ENCODE measurements at regions not wholly inside any gene's neighbourhood (a gene's known extent, or its start where the extent isn't known, plus 50 kb on each side); places are given as distances from the start of the nearest gene placed in this dataset.
"Not testable (repeated sequence)": the region's sequence is repeated elsewhere in the genome, so short reads cannot be mapped to it uniquely, and the experiment has no call there.

- Histone ChIP-seq H3K27me3 (ENCODE audit: control insufficient read depth, insufficient read depth, low read length) (no peaks in the 10 kb centered on the region), H3K4me1 (ENCODE audit: control insufficient read depth, insufficient read depth, low read length) (no peaks in the 10 kb centered on the region), H3K36me3 (ENCODE audit: control insufficient read depth, insufficient read depth, low read length) (no peaks in the 10 kb centered on the region), H3K9me3 (replicated peaks; ENCODE audit: control insufficient read depth, low read depth, low read length) (no peaks in the 10 kb centered on the region), H3K27ac (ENCODE audit: low read length) (no peak overlapping the region), H3K4me3 (ENCODE audit: low read length) (no peak overlapping the region)
- WGBS (ENCODE audit: insufficient coverage), result no CpG with 5 or more reads among the region's 7 CpGs
- no peak for DNase-seq
These were observed 764.9 kb upstream of the SLITRK5 start for GRCh38 chr13:86906127-86906874.

DNA sequence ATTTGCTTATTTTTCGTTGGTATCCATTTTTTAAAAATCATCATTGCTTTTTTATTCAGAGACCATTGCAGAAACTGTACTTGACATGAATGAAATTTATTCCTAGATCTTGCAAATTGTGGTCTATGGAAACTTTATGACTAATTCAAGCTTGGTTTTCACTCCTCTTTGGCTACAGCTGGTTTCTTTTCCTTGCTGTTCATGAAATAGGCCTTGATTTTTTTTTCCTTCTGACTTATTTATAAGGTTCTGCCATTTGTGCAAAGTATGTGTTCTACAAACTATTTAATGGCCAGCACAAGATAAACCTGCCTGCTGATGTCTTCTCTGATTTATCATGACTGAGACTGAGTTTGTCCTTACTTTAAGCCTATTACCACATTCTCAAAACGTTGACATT lies 764.0 kb upstream of the SLITRK5 start:
- no peak overlapping the region for H3K27ac ChIP-seq (ENCODE audit: low read length)
- no peaks in the 10 kb centered on the region for H3K27me3 ChIP-seq (ENCODE audit: control insufficient read depth, insufficient read depth, low read length)
- H3K4me1 ChIP-seq (ENCODE audit: control insufficient read depth, insufficient read depth, low read length), result no peaks in the 10 kb centered on the region
- H3K36me3 ChIP-seq (ENCODE audit: control insufficient read depth, insufficient read depth, low read length), result no peaks in the 10 kb centered on the region
- no CpG with 5 or more reads among the region's 2 CpGs for WGBS (ENCODE audit: insufficient coverage)
- no peak for DNase-seq
- no peak overlapping the region for H3K4me3 ChIP-seq (ENCODE audit: low read length)
- H3K9me3 ChIP-seq (replicated peaks; ENCODE audit: control insufficient read depth, low read depth, low read length), result no peaks in the 10 kb centered on the region

GRCh38 chr13:86909318-86909717 lies 761.9 kb upstream of the SLITRK5 start:
- Histone ChIP-seq H3K4me3 (ENCODE audit: low read length) (no peak overlapping the region), H3K27me3 (ENCODE audit: control insufficient read depth, insufficient read depth, low read length) (no peaks in the 10 kb centered on the region), H3K9me3 (replicated peaks; ENCODE audit: control insufficient read depth, low read depth, low read length) (no peaks in the 10 kb centered on the region), H3K36me3 (ENCODE audit: control insufficient read depth, insufficient read depth, low read length) (no peaks in the 10 kb centered on the region), H3K4me1 (ENCODE audit: control insufficient read depth, insufficient read depth, low read length) (no peaks in the 10 kb centered on the region), H3K27ac (ENCODE audit: low read length) (no peak overlapping the region)
- 85% methylated on average over 6 of the region's 6 CpGs for WGBS (ENCODE audit: insufficient coverage)
- DNase-seq, result no peak

DNA sequence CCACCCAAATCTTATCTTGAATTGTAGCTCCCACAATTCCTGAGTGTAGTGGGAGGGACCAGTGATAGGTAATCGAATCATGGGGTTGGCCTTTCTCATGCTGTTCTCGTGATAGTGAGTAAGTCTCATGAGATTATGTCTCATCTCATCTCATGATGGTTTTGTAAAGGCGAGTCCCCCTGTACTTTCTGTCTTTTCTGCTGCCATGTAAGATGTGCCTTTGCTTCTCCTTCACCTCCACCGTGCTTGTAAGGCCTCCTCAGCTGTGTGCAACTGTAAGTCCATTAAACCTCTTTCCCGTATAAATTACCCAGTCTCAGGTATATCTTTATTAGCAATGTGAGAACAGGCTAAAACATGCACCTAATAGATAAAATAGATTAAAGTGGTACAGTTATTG lies 756.4 kb upstream of the SLITRK5 start:
- H3K27ac ChIP-seq (ENCODE audit: low read length), result no peak overlapping the region
- no peak for DNase-seq

GRCh38 chr13:86917438-86917837 lies 753.7 kb upstream of the SLITRK5 start:
- not testable (repeated sequence) for H3K36me3 ChIP-seq (ENCODE audit: control insufficient read depth, insufficient read depth, low read length); DNase-seq; H3K27ac ChIP-seq (ENCODE audit: low read length); H3K27me3 ChIP-seq (ENCODE audit: control insufficient read depth, insufficient read depth, low read length); H3K9me3 ChIP-seq (replicated peaks; ENCODE audit: control insufficient read depth, low read depth, low read length); H3K4me3 ChIP-seq (ENCODE audit: low read length); H3K4me1 ChIP-seq (ENCODE audit: control insufficient read depth, insufficient read depth, low read length)
- no CpG with 5 or more reads among the region's 10 CpGs for WGBS (ENCODE audit: insufficient coverage)

More for the DNA sequence above, 756.4 kb upstream of the SLITRK5 start:
- Histone ChIP-seq H3K36me3 (ENCODE audit: control insufficient read depth, insufficient read depth, low read length) (no peaks in the 10 kb centered on the region), H3K9me3 (replicated peaks; ENCODE audit: control insufficient read depth, low read depth, low read length) (no peaks in the 10 kb centered on the region), H3K4me3 (ENCODE audit: low read length) (no peak overlapping the region), H3K27me3 (ENCODE audit: control insufficient read depth, insufficient read depth, low read length) (no peaks in the 10 kb centered on the region), H3K4me1 (ENCODE audit: control insufficient read depth, insufficient read depth, low read length) (no peaks in the 10 kb centered on the region)
- 100% methylated on average over 2 of the region's 5 CpGs for WGBS (ENCODE audit: insufficient coverage)

- H3K4me1 ChIP-seq (ENCODE audit: control insufficient read depth, insufficient read depth, low read length), result no peaks in the 10 kb centered on the region
- no peaks in the 10 kb centered on the region for H3K27me3 ChIP-seq (ENCODE audit: control insufficient read depth, insufficient read depth, low read length)
- DNase-seq, result no peak
- no peak overlapping the region for H3K27ac ChIP-seq (ENCODE audit: low read length)
- H3K36me3 ChIP-seq (ENCODE audit: control insufficient read depth, insufficient read depth, low read length), result no peaks in the 10 kb centered on the region
- no peaks in the 10 kb centered on the region for H3K9me3 ChIP-seq (replicated peaks; ENCODE audit: control insufficient read depth, low read depth, low read length)
- H3K4me3 ChIP-seq (ENCODE audit: low read length), result no peak overlapping the region
- WGBS (ENCODE audit: insufficient coverage), result no CpG with 5 or more reads among the region's 2 CpGs
These were observed 752.5 kb upstream of the SLITRK5 start for GRCh38 chr13:86918682-86919081.

DNA sequence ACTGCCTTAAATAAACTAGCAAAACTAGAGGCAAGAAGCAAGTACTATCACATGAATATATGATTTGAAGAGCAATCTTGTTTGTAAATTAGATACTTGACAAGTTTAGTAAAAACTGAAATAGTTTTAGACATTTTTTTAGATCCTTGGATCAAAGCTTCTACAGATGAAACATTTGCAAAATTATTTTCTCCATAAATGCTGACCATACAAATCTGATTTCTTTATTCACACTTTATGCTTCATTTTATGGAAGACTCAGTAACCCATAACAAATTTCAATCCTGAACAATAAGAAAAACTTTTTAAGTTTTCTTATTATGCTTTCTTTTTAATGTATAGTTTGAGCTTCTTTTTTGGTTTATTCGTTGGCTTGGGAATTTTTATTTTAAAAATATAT lies 750.2 kb upstream of the SLITRK5 start:
- H3K4me3 ChIP-seq (ENCODE audit: low read length), result no peak overlapping the region
- H3K36me3 ChIP-seq (ENCODE audit: control insufficient read depth, insufficient read depth, low read length), result no peaks in the 10 kb centered on the region
- DNase-seq, result no peak
- no peak overlapping the region for H3K27ac ChIP-seq (ENCODE audit: low read length)
- no peaks in the 10 kb centered on the region for H3K9me3 ChIP-seq (replicated peaks; ENCODE audit: control insufficient read depth, low read depth, low read length)
- no CpG with 5 or more reads among the region's 1 CpG for WGBS (ENCODE audit: insufficient coverage)
- no peaks in the 10 kb centered on the region for H3K27me3 ChIP-seq (ENCODE audit: control insufficient read depth, insufficient read depth, low read length)
- H3K4me1 ChIP-seq (ENCODE audit: control insufficient read depth, insufficient read depth, low read length), result no peaks in the 10 kb centered on the region

DNA sequence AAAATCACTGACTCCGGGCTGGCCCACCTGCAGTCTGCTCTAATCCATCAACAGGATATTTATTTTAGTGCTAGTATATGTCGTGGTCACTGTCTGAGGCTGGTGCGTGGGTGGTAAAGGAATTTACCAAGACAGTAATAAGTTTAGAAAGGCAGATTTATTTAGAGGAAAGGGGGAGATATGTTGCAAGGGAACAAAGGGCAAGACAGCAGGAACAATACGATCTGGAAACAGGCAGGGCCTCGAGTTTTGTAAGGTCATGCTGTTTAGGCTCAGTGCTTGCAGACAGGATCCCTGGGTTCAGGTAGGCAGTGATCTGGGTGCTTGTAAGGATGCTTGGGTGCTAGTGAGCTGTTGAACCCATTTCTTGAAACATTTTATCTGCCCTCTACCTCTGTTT lies 748.2 kb upstream of the SLITRK5 start:
- no peaks in the 10 kb centered on the region for H3K36me3 ChIP-seq (ENCODE audit: control insufficient read depth, insufficient read depth, low read length)
- WGBS (ENCODE audit: insufficient coverage), result 47% methylated on average over 3 of the region's 5 CpGs
- H3K4me1 ChIP-seq (ENCODE audit: control insufficient read depth, insufficient read depth, low read length), result no peaks in the 10 kb centered on the region
- H3K4me3 ChIP-seq (ENCODE audit: low read length), result no peak overlapping the region
- H3K27ac ChIP-seq (ENCODE audit: low read length), result no peak overlapping the region
- H3K9me3 ChIP-seq (replicated peaks; ENCODE audit: control insufficient read depth, low read depth, low read length), result no peaks in the 10 kb centered on the region
- no peaks in the 10 kb centered on the region for H3K27me3 ChIP-seq (ENCODE audit: control insufficient read depth, insufficient read depth, low read length)
- no peak for DNase-seq

DNA sequence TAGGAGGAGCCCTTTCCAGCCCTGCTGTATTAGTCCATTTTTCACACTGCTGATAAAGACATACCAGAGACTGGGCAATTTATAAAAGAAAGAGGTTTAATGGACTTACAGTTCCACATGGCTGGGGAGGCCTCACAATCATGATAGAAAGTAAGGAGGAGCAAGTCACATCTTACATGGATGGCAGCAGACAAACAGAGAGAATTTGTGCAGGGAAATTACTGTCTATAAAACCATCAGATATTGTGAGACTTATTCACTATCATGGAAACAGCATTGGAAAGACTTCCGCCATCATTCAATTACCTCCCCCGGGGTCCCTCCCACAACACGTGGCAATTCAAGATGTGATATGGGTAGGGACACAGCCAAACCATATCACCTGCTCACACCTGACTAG lies 744.3 kb upstream of the SLITRK5 start:
- H3K4me1 ChIP-seq (ENCODE audit: control insufficient read depth, insufficient read depth, low read length); H3K9me3 ChIP-seq (replicated peaks; ENCODE audit: control insufficient read depth, low read depth, low read length); H3K4me3 ChIP-seq (ENCODE audit: low read length); H3K36me3 ChIP-seq (ENCODE audit: control insufficient read depth, insufficient read depth, low read length); H3K27ac ChIP-seq (ENCODE audit: low read length); H3K27me3 ChIP-seq (ENCODE audit: control insufficient read depth, insufficient read depth, low read length); DNase-seq: not testable (repeated sequence)
- no CpG with 5 or more reads among the region's 3 CpGs for WGBS (ENCODE audit: insufficient coverage)

GRCh38 chr13:86932776-86933334 lies 738.3 kb upstream of the SLITRK5 start:
- H3K9me3 ChIP-seq (replicated peaks; ENCODE audit: control insufficient read depth, low read depth, low read length), result no peaks in the 10 kb centered on the region
- WGBS (ENCODE audit: insufficient coverage), result 24% methylated on average over 3 of the region's 3 CpGs
- no peaks in the 10 kb centered on the region for H3K36me3 ChIP-seq (ENCODE audit: control insufficient read depth, insufficient read depth, low read length)
- H3K27me3 ChIP-seq (ENCODE audit: control insufficient read depth, insufficient read depth, low read length), result no peaks in the 10 kb centered on the region
- no peaks in the 10 kb centered on the region for H3K4me1 ChIP-seq (ENCODE audit: control insufficient read depth, insufficient read depth, low read length)
- no peak overlapping the region for H3K4me3 ChIP-seq (ENCODE audit: low read length)
- no peak overlapping the region for H3K27ac ChIP-seq (ENCODE audit: low read length)
- DNase-seq, result no peak

DNA sequence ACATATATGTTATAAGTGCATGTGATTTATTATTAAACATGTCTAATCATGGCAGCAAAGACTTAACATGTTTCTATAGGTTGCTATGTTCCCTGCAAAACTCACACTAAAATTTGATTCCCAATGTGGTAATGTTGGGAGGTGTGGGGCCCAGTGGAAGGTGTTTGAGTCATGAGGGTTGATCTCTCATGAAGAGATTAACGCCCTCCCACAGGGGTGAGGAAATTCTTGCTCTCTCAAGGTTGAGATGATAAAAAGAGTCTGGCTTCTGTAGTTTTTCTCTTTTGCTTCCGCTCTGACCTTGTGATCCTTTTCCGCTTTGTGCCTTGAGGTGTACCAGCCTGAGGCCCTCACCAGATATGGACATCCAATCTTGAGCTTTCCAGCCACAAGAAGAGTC lies 737.5 kb upstream of the SLITRK5 start:
- no peak for DNase-seq
- no peaks in the 10 kb centered on the region for H3K36me3 ChIP-seq (ENCODE audit: control insufficient read depth, insufficient read depth, low read length)
- no peak overlapping the region for H3K4me3 ChIP-seq (ENCODE audit: low read length)
- H3K27ac ChIP-seq (ENCODE audit: low read length), result no peak overlapping the region
- H3K4me1 ChIP-seq (ENCODE audit: control insufficient read depth, insufficient read depth, low read length), result no peaks in the 10 kb centered on the region
- WGBS (ENCODE audit: insufficient coverage), result 100% methylated on average over 2 of the region's 3 CpGs
- no peaks in the 10 kb centered on the region for H3K27me3 ChIP-seq (ENCODE audit: control insufficient read depth, insufficient read depth, low read length)
- H3K9me3 ChIP-seq (replicated peaks; ENCODE audit: control insufficient read depth, low read depth, low read length), result no peaks in the 10 kb centered on the region
